Activated T-cell treated with anti-CD3 and anti-CD28 coated beads, Interleukin-2, amount 50 U/mL, for 72 hours (primary cell): ENCODE measurements at regions not wholly inside any gene's neighbourhood (a gene's known extent, or its start where the extent isn't known, plus 50 kb on each side); places are given as distances from the start of the nearest gene placed in this dataset.
"Not testable (repeated sequence)": the region's sequence is repeated elsewhere in the genome, so short reads cannot be mapped to it uniquely, and the experiment has no call there.

Experiments used
- ATAC-seq, 2 donors: fragments of 150-1000 bp; cut with Tn5 transposase; replicated peaks in 1 of 2; 2 replicates each; pipeline ENCODE4 v1.10.0; 2021; ENCODE audit warnings: moderate library complexity in 2 of 2, mild to moderate bottlenecking in 1 of 2
- DNase-seq, 2 donors: peaks; one replicate each; pipeline ENCODE4 v3.0.0; 2021 to 2022; ENCODE audit warnings: mixed read lengths in 1 of 2
- H3K27ac Mint-ChIP-seq: one replicate; pipeline ENCODE4 v1.8.0; 2022; ENCODE audit warnings: mild to moderate bottlenecking, moderate library complexity, mixed read lengths
- H3K27me3 Mint-ChIP-seq: one replicate; pipeline ENCODE4 v1.8.0; 2022; ENCODE audit warnings: low read depth, mixed read lengths
- H3K36me3 Mint-ChIP-seq, 2 donors: one replicate each; pipeline ENCODE4 v1.8.0; 2022; ENCODE audit warnings: mixed read lengths in 2 of 2, mild to moderate bottlenecking in 1 of 2; ENCODE audit not compliant: insufficient read depth in 2 of 2
- H3K4me1 Mint-ChIP-seq: one replicate; pipeline ENCODE4 v1.8.0; 2022; ENCODE audit warnings: low read depth, mixed read lengths
- H3K4me3 Mint-ChIP-seq, 2 donors: one replicate each; pipeline ENCODE4 v1.8.0; 2022; ENCODE audit warnings: mild to moderate bottlenecking in 2 of 2, mixed read lengths in 2 of 2, moderate library complexity in 2 of 2
- H3K9me3 Mint-ChIP-seq, 2 donors: one replicate each; pipeline ENCODE4 v1.8.0; 2022; ENCODE audit warnings: mixed read lengths in 2 of 2

DNA sequence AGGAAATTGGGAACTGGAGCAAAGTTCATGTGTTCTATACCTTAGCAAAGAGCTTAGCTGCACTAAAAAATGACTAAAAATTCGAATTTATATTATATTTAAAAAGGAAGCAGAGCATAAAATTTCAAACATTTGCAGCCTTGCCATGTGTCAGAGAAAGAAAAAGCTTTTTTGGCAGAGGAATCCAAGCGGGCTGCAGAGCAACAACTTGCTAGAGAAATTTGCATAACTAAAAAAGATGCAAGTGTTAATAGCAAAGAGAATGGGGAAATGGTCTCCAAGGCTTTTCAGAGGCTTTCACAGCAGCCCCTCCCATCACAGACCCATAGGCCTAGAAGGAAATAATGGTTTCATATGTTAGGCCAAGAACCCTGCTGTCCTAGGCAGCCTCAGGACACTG is 1315.9 kb downstream of the DSC3 start:
- H3K27ac Mint-ChIP-seq = no peak overlapping the region
- no peaks in the 10 kb centered on the region for H3K27me3 Mint-ChIP-seq
- no peaks in the 10 kb centered on the region for H3K4me1 Mint-ChIP-seq
- H3K9me3 Mint-ChIP-seq = peaks cover 3 to 23% of the 10 kb centered on the region in 2 donors
- no peak overlapping the region for H3K4me3 Mint-ChIP-seq
- no peak for ATAC-seq
- peaks cover 2% of the 10 kb centered on the region in 2 donors for H3K36me3 Mint-ChIP-seq
- DNase-seq = no peak

DNA sequence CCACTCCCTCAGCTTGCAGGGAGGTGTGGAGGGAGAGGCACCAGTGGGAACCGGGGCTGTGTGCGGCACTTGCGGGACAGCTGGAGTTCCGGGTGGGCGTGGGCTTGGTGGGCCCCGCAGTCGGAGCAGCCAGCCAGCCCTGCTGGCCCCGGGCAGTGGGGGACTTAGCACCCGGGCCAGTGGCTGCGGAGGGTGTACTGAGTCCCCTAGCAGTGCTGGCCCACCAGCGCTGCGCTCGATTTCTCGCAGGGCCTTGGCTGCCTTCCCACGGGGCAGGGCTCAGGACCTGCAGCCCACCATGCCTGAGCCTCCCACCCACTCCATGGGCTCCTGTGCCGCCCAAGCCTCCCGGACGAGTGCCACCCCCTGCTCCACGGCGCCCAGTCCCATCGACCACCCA is 1319.1 kb downstream of the DSC3 start:
- H3K27ac Mint-ChIP-seq, H3K27me3 Mint-ChIP-seq, H3K4me3 Mint-ChIP-seq, ATAC-seq, H3K4me1 Mint-ChIP-seq, H3K36me3 Mint-ChIP-seq, DNase-seq: not testable (repeated sequence)
- peaks cover 3 to 23% of the 10 kb centered on the region in 2 donors for H3K9me3 Mint-ChIP-seq

DNA sequence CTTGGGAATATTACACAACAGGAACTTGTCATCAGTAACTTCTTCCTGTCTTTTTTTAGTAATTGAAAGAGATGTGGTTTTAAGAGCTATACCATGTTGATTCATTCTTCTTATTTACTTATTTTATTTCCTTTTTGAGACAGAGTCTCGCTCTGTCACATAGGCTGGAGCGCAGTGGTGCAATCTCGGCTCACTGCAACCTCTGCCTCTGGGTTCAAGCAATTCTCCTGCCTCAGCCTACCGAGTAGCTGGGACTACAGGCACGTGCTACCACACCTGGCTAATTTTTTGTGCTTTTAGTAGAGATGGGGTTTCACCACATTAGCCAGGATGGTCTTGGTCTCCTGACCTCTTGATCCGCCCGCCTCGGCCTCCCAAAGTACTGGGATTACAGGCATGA is 1326.6 kb downstream of the DSC3 start:
- not testable (repeated sequence) for H3K36me3 Mint-ChIP-seq, H3K27me3 Mint-ChIP-seq, H3K4me3 Mint-ChIP-seq, H3K27ac Mint-ChIP-seq, H3K4me1 Mint-ChIP-seq, ATAC-seq, DNase-seq
- peaks cover 6 to 11% of the 10 kb centered on the region in 2 donors for H3K9me3 Mint-ChIP-seq

DNA sequence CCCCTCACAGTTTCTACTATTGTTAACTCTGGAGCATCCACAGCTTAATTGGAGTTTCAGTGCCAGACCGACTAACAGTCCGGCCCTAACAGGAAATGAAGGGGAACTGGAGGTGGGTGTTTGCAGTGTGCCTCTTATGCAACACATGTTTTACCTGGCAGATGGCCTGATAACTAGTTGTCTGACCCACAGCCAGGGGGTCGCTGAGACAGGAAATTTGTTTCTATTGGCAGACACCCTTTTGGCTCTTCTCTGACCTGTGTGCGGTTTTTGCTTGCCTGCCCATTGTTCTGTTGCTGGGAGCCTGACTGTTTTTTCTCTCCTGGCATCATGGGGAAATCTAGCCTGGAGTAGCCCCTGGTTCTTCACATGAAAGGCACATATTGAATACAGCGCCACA is 1329.8 kb downstream of the DSC3 start:
- no peak for ATAC-seq
- no peak overlapping the region for H3K4me3 Mint-ChIP-seq
- H3K4me1 Mint-ChIP-seq = no peaks in the 10 kb centered on the region
- H3K36me3 Mint-ChIP-seq = no peaks in the 10 kb centered on the region
- H3K27me3 Mint-ChIP-seq = no peaks in the 10 kb centered on the region
- H3K9me3 Mint-ChIP-seq = peaks cover 8 to 10% of the 10 kb centered on the region in 2 donors
- DNase-seq = no peak
- no peak overlapping the region for H3K27ac Mint-ChIP-seq

DNA sequence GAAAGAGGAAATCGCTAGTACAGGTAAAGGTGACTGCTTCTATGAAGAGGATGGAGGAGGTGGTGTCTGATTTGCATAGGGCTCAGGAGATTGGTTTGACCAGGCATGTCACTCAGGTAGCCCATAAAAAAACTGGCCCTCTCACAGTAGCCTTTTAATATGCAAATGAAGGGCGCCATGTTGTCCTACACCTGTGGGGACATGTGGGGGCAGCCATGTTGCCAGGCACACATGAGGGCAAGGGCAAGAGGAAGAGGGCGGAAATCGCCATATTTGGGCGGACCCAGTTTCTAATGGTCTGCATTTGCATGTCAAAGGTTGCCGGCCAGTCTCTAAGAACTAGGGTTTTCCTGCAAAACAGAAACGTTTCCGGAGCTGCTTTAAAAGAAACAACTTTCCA is 1330.6 kb downstream of the DSC3 start:
- H3K4me1 Mint-ChIP-seq = no peaks in the 10 kb centered on the region
- ATAC-seq (no peak), DNase-seq (no peak)
- no peaks in the 10 kb centered on the region for H3K27me3 Mint-ChIP-seq
- peaks cover 9 to 11% of the 10 kb centered on the region in 2 donors for H3K9me3 Mint-ChIP-seq
- H3K4me3 Mint-ChIP-seq = no peak overlapping the region
- H3K27ac Mint-ChIP-seq = no peak overlapping the region
- H3K36me3 Mint-ChIP-seq = peaks cover 0 to 2% of the 10 kb centered on the region in 2 donors

DNA sequence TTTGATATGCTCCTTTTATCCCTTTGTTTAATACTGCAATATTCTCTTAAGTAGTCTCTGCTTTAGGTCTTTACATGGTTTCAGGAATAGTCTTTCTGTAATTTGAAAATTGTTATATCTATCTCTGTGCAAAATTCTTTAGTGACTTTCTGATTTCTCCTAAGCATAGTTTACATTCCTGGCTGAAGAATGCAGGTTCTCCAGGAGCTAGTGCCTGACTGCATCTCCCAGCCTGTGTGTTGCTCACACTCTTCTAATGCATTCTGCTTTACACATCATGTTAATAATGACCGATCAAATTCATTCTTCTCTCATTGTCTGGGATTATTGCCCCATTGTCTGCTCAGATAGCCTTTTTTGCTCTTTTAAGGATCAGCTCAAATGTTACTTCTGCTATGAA is 1349.2 kb downstream of the DSC3 start:
- Mint-ChIP-seq H3K27me3 (no peaks in the 10 kb centered on the region), H3K9me3 (peaks cover 12% of the 10 kb centered on the region in 2 donors), H3K36me3 (no peaks in the 10 kb centered on the region), H3K4me3 (no peak overlapping the region), H3K27ac (no peak overlapping the region), H3K4me1 (no peaks in the 10 kb centered on the region)
- no peak for ATAC-seq
- no peak for DNase-seq

DNA sequence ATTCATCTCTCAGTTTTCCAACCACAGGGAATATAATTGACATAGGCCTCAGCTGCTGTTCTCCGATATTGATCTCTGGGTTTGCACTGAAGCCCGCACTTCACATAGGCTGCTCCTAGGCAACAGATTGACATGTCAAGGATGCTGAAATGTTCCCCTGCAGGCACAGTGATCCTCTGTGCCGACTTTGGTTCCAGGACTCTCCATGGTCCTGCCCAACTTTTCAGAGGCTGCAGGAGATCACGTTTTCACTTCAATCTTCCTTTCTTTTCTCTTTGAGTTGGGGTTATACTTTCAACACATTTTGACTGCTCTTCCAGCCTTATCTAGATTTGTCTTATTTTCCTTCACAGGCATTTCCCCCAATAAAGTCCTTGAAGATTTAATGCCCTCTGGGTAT is 1361.0 kb downstream of the DSC3 start:
- no peaks in the 10 kb centered on the region for H3K36me3 Mint-ChIP-seq
- no peak for ATAC-seq

DNA sequence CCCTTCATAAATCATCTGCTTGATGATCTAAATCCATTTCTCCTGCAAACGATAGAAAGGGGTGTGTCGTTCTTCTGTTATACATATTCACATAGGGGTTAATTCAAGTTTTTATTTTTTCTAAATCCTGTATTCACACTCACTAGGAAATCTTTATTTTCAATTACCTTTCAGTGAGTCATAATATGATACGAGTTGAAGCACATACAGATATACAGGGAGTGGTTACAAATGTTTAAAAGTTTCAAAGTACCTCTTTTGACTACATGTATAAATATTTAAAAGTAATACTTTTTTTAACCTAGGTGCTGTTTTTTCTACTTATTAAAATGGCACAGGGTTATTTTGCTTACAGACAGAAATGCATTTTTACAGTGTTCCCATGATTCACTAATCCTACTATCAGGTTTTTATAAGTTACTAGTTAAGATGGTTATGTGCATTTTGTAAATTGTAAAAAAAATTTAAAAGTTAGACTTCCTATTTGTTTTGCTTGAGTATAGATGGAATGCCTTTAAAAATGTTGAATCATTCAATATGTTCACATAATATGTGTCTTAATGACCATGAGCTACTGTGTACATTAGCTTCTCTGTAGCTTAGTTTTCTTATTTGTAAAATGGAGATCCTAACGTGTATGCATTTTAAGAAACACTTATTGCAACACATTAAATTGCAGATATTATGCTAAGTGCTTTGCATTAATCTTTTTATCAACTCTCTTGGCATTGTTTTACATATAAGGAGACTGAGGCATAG is 1378.1 kb downstream of the DSC3 start:
- Mint-ChIP-seq H3K36me3 (no peaks in the 10 kb centered on the region), H3K4me3 (no peak overlapping the region), H3K27me3 (no peaks in the 10 kb centered on the region), H3K9me3 (peaks cover 3 to 7% of the 10 kb centered on the region in 2 donors), H3K4me1 (no peaks in the 10 kb centered on the region), H3K27ac (no peak overlapping the region)
- ATAC-seq (no peak), DNase-seq (no peak)

More for the DNA sequence above, 1361.0 kb downstream of the DSC3 start:
- Mint-ChIP-seq H3K9me3 (peaks cover 4 to 17% of the 10 kb centered on the region in 2 donors), H3K4me1 (no peaks in the 10 kb centered on the region), H3K27ac (no peak overlapping the region), H3K27me3 (no peaks in the 10 kb centered on the region), H3K4me3 (no peak overlapping the region)
- DNase-seq = no peak

DNA sequence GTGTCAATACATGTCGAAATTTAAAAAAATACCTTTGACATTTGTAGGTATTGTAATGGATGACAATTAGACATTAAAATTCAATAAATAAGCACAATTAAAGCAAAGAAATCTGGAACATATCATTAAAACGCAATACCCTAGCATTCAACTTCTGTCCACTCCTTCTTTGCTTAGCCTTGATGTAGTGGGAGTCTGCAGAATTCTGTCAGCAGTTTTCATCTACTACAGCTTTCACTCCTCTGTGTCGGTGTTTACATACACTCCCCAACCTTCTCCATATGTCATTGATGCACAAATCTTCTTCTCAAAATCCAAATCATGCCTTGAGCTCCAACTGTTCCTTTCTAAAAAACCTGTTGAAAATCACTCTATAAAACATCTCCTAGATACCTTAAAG is 1380.6 kb downstream of the DSC3 start:
- H3K9me3 Mint-ChIP-seq = peaks cover 4 to 6% of the 10 kb centered on the region in 2 donors
- H3K36me3 Mint-ChIP-seq = no peaks in the 10 kb centered on the region
- H3K27me3 Mint-ChIP-seq = no peaks in the 10 kb centered on the region
- DNase-seq = no peak
- H3K4me1 Mint-ChIP-seq = no peaks in the 10 kb centered on the region
- H3K27ac Mint-ChIP-seq = no peak overlapping the region
- H3K4me3 Mint-ChIP-seq = no peak overlapping the region
- no peak for ATAC-seq

DNA sequence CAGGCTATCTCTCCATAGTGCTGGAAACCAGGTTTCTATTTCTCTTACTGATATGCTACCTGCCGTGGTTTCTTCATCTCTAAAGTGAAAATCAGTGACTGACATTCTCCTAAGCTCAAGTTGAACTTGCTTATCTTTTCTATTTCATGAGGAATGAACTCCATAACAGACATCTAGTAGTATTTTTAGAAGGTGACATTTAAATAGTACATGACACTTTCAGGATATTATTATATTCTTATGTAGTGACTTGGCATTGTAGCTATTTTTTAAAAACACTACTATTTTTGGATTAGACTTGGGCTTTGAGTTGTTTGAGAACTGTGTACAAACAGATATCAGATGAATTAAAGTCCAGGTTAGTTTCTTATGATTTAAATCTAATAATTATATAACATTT is 1381.8 kb downstream of the DSC3 start:
- DNase-seq (no peak), ATAC-seq (no peak)
- H3K27ac Mint-ChIP-seq = no peak overlapping the region
- peaks cover 0 to 2% of the 10 kb centered on the region in 2 donors for H3K36me3 Mint-ChIP-seq
- H3K27me3 Mint-ChIP-seq = no peaks in the 10 kb centered on the region
- H3K4me1 Mint-ChIP-seq = no peaks in the 10 kb centered on the region
- peaks cover 8 to 10% of the 10 kb centered on the region in 2 donors for H3K9me3 Mint-ChIP-seq
- no peak overlapping the region for H3K4me3 Mint-ChIP-seq

DNA sequence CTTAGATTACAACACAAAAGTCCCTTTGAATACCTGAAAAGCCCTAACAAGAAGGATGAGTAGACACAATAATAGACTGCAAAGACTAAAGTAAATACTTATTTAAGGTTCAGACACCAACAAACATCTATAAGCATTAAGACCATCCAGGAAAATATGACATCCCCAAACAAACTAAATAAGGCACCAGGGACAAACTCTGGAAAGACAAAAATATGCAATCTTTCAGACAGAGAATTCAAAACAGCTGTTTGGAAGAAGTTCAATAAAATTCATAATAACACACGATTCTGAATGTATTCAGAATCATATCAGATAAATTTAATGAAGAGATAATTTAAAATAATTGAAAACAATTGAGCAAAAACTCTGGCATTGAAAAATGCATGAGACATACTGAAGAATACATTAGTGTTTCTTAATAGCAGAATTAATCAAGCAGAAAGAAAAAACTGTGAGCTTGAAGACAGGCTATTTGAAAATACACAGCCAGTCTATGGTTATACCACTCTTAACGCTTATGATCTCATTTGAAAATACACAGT is 1388.8 kb downstream of the DSC3 start:
- no peak for ATAC-seq
- H3K9me3 Mint-ChIP-seq = peaks cover 10 to 12% of the 10 kb centered on the region in 2 donors
- DNase-seq = no peak
- no peak overlapping the region for H3K27ac Mint-ChIP-seq
- peaks cover 0 to 2% of the 10 kb centered on the region in 2 donors for H3K36me3 Mint-ChIP-seq
- H3K4me3 Mint-ChIP-seq = no peak overlapping the region
- no peaks in the 10 kb centered on the region for H3K4me1 Mint-ChIP-seq
- no peaks in the 10 kb centered on the region for H3K27me3 Mint-ChIP-seq

DNA sequence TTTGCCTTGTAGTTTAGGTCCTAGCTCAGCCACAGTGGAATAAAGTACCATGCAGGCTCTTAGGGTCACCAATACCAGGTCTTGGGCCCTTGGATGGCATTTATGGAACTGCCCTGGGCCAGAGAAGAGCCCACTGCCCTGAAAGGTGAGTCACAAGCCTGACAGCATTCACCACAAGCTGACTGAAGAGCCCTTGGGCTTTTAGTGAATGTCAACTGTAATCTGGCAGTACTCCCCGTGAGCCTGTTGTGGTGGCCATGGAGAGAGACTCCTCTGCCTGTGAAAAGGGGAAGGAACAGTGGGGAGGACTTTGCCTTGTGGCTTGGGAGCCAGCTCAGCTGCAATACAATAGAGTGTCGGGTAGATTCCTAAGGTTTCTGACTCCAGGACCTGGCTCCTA is 1389.7 kb downstream of the DSC3 start:
- DNase-seq (no peak), ATAC-seq (no peak)
- Mint-ChIP-seq H3K4me3 (no peak overlapping the region), H3K36me3 (peaks cover 0 to 2% of the 10 kb centered on the region in 2 donors), H3K27me3 (no peaks in the 10 kb centered on the region), H3K27ac (no peak overlapping the region), H3K9me3 (peaks cover 10 to 11% of the 10 kb centered on the region in 2 donors), H3K4me1 (no peaks in the 10 kb centered on the region)

DNA sequence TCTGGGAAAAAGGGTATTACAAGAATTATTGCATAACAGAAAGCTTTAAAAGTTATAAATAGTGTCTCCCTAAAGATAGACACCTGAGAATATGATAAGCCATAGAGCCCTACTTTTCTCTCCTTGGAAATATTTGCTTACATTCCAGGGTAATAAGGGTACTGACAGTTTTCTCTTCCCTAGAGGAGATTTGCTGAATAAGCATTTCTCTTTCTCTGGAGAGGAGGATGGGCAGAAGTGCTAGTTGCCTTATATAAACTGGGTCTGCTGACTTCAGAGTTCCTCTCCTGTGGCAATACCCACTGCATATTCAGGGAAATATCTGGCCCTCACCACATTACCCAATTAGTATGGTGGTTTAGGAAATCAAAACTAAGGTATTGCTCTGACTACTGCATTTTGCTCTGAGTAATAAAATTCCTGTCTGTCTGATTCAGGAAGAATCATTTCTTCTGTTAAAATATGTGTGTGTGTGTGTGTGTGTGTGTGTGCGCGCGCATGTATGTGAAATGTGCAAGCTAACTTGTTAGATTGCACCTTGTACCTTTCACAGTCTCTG is 1391.3 kb downstream of the DSC3 start:
- peaks cover 9 to 12% of the 10 kb centered on the region in 2 donors for H3K9me3 Mint-ChIP-seq
- H3K4me1 Mint-ChIP-seq = no peaks in the 10 kb centered on the region
- no peaks in the 10 kb centered on the region for H3K27me3 Mint-ChIP-seq

More for the DNA sequence above, 1391.3 kb downstream of the DSC3 start:
- no peak for ATAC-seq
- no peaks in the 10 kb centered on the region for H3K36me3 Mint-ChIP-seq
- DNase-seq = no peak
- no peak overlapping the region for H3K4me3 Mint-ChIP-seq
- no peak overlapping the region for H3K27ac Mint-ChIP-seq
